Stimulated activated CD8-positive, alpha-beta memory T cell treated with anti-CD3 and anti-CD28 coated beads, Interleukin-12 subunit alpha, Interleukin-12 subunit beta, amount 100 ng/mL, for 1 hour (primary cell): ENCODE measurements at regions not wholly inside any gene's neighbourhood (a gene's known extent, or its start where the extent isn't known, plus 50 kb on each side); places are given as distances from the start of the nearest gene placed in this dataset.

Experiments
- DNase-seq: peaks from one replicate; pipeline ENCODE4 v3.0.0-alpha.2; 2020; ENCODE audit warnings: low read depth

- no peak for DNase-seq
Measured at GRCh38 chr17:77266891-77267341, 126.1 kb downstream of the SEC14L1 start.

GRCh38 chr17:77269696-77270681 lies 129.2 kb downstream of the SEC14L1 start:
- DNase-seq: no peak

GRCh38 chr17:77271411-77271810 lies 130.6 kb downstream of the SEC14L1 start:
- no peak for DNase-seq

GRCh38 chr17:77273397-77274085 lies 132.8 kb downstream of the SEC14L1 start:
- DNase-seq: no peak

GRCh38 chr17:77274096-77274845 lies 133.5 kb downstream of the SEC14L1 start:
- no peak for DNase-seq

- DNase-seq: no peak
Measured at GRCh38 chr17:77279448-77280303, 138.9 kb downstream of the SEC14L1 start.

GRCh38 chr17:77280304-77281121 lies 139.7 kb downstream of the SEC14L1 start:
- DNase-seq: no peak

GRCh38 chr17:77281122-77281903 lies 140.5 kb downstream of the SEC14L1 start:
- peak; percentile 27 for DNase-seq

- DNase-seq: no peak
Measured at GRCh38 chr17:77281904-77282367, 141.2 kb downstream of the SEC14L1 start.

- no peak for DNase-seq
Measured at GRCh38 chr17:77282524-77283515, 142.1 kb downstream of the SEC14L1 start.

- DNase-seq: no peak
Measured at GRCh38 chr17:77284023-77284617, 143.4 kb downstream of the SEC14L1 start.

GRCh38 chr17:77285594-77286390 lies 145.0 kb downstream of the SEC14L1 start:
- DNase-seq: no peak

- DNase-seq: no peak
Measured at GRCh38 chr17:77286391-77286640, 145.5 kb downstream of the SEC14L1 start.

GRCh38 chr17:77286641-77287431 lies 146.1 kb downstream of the SEC14L1 start:
- no peak for DNase-seq

- DNase-seq: no peak
Measured at GRCh38 chr17:77287432-77288068, 146.8 kb downstream of the SEC14L1 start.

GRCh38 chr17:77288115-77288619 lies 147.4 kb downstream of the SEC14L1 start:
- DNase-seq: no peak
